ENCODE measurements at regions not wholly inside any gene's neighbourhood (a gene's known extent, or its start where the extent isn't known, plus 50 kb on each side); places are given as distances from the start of the nearest gene placed in this dataset.

DNA sequence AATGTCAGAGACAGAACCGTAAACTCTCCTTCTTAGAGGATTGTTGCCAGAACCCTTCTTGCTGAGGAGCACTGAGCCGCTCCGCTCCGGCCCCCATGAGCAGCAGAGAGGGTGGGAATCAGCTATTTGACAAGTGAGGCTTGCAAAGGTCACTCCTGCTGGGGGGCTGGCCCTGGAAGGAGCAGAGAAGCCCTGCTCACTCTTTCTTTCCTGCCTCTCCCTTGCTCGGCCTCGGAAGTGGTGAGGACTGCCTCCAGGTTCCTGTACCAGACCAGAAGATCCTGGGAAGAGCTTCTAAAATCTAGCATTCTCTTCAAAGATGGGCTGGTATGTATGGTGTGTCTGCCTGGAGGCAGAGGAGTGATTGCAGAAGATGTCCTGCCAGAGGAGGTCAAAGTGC, 168.6 kb upstream of the NECTIN1 start:
- no peak for TF ChIP-seq POLR2AphosphoS5 (IDR thresholded peaks at IDR 0.05)
- TF ChIP-seq, protein P1, sequence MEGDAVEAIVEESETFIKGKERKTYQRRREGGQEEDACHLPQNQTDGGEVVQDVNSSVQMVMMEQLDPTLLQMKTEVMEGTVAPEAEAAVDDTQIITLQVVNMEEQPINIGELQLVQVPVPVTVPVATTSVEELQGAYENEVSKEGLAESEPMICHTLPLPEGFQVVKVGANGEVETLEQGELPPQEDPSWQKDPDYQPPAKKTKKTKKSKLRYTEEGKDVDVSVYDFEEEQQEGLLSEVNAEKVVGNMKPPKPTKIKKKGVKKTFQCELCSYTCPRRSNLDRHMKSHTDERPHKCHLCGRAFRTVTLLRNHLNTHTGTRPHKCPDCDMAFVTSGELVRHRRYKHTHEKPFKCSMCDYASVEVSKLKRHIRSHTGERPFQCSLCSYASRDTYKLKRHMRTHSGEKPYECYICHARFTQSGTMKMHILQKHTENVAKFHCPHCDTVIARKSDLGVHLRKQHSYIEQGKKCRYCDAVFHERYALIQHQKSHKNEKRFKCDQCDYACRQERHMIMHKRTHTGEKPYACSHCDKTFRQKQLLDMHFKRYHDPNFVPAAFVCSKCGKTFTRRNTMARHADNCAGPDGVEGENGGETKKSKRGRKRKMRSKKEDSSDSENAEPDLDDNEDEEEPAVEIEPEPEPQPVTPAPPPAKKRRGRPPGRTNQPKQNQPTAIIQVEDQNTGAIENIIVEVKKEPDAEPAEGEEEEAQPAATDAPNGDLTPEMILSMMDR (IDR thresholded peaks at IDR 0.05): no peak
- TF ChIP-seq POLR2A (IDR thresholded peaks at IDR 0.05): no peak
